HG03354 (cell line): ENCODE measurements at regions not wholly inside any gene's neighbourhood (a gene's known extent, or its start where the extent isn't known, plus 50 kb on each side); places are given as distances from the start of the nearest gene placed in this dataset.
"Not testable (repeated sequence)": the region's sequence is repeated elsewhere in the genome, so short reads cannot be mapped to it uniquely, and the experiment has no call there.

Experiments
- ATAC-seq: cut with Tn5 transposase; IDR thresholded peaks from one replicate; pipeline ENCODE4 v1.9.1; 2021; ENCODE audit warnings: mild to moderate bottlenecking; ENCODE audit not compliant: unreplicated experiment, poor library complexity, severe bottlenecking

GRCh38 chr10:70986623-70986950, 98.2 kb upstream of the PCBD1 start:
- ATAC-seq, result no peak

GRCh38 chr10:70987396-70988130, 99.2 kb upstream of the PCBD1 start:
- no peak for ATAC-seq

GRCh38 chr10:70990156-70990555, 101.8 kb upstream of the PCBD1 start:
- ATAC-seq, result not testable (repeated sequence)

- ATAC-seq, result no peak
Observed at GRCh38 chr10:70990681-70991080, 102.3 kb upstream of the PCBD1 start.

- ATAC-seq, result no peak
Observed at GRCh38 chr10:70991140-70992124, 103.1 kb upstream of the PCBD1 start.

GRCh38 chr10:70992436-70992835, 104.1 kb upstream of the PCBD1 start:
- ATAC-seq, result no peak

GRCh38 chr10:70993051-70993450, 104.7 kb upstream of the PCBD1 start:
- ATAC-seq, result no peak

GRCh38 chr10:70996549-70996948, 108.2 kb upstream of the PCBD1 start:
- ATAC-seq, result no peak

- ATAC-seq, result no peak
Observed at GRCh38 chr10:70997236-70997635, 108.9 kb upstream of the PCBD1 start.

- ATAC-seq, result no peak
Observed at GRCh38 chr10:70998086-70998485, 109.7 kb upstream of the PCBD1 start.

GRCh38 chr10:71001470-71001869, 113.1 kb upstream of the PCBD1 start:
- no peak for ATAC-seq

- no peak for ATAC-seq
Observed at GRCh38 chr10:71004176-71005075, 116.1 kb upstream of the PCBD1 start.

- no peak for ATAC-seq
Observed at GRCh38 chr10:71005337-71006305, 117.3 kb upstream of the PCBD1 start.

- ATAC-seq, result no peak
Observed at GRCh38 chr10:71006506-71006905, 118.1 kb upstream of the PCBD1 start.

GRCh38 chr10:71007516-71007915, 119.2 kb upstream of the PCBD1 start:
- ATAC-seq, result no peak

GRCh38 chr10:71008150-71008549, 119.8 kb upstream of the PCBD1 start:
- no peak for ATAC-seq

- no peak for ATAC-seq
Observed at GRCh38 chr10:71009126-71009525, 120.8 kb upstream of the PCBD1 start.

- no peak for ATAC-seq
Observed at GRCh38 chr10:71010730-71011129, 122.4 kb upstream of the PCBD1 start.

- ATAC-seq, result no peak
Observed at GRCh38 chr10:71011141-71011540, 122.8 kb upstream of the PCBD1 start.
